CD4-positive, alpha-beta T cell treated with Interferon gamma for 1 hour (primary cell): ENCODE measurements at regions not wholly inside any gene's neighbourhood (a gene's known extent, or its start where the extent isn't known, plus 50 kb on each side); places are given as distances from the start of the nearest gene placed in this dataset.
"Not testable (repeated sequence)": the region's sequence is repeated elsewhere in the genome, so short reads cannot be mapped to it uniquely, and the experiment has no call there.

ENCODE experiments used
- DNase-seq: peaks from one replicate; pipeline ENCODE4 v3.0.0-alpha.2; 2020

DNA sequence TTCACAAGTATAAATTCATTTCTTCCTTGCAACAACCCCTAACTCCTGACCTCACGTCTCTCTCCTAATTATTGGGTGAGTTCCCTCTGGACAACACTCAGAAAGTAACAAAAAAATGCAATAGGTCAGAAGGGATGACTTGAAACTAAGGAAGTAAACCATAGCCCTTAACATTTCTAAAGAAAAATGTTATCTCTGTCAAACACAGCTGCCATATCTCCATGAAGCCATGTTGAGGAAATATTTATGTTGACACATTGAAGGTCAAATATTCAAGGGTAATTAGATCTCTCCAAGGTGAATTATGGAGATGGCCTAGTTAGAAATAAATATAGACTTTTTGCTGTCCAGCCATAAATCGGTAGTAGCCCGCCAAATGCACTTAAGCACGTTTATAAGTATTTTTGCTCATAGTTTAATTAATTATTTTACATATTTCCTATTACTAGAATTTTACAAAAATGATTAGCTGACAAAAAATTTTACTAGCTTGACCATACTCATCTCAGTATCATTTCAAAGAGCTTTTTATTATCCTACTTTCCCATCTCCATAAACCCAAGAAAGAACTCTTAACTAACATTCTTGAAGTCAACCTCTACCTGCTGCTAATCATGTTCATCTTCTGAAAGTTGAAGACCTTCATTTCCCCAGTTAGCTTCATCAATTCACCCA, 160.1 kb upstream of the PKN2 start:
- DNase-seq, result no peak

GRCh38 chr1:88526456-88526855, 157.6 kb upstream of the PKN2 start:
- no peak for DNase-seq

DNA sequence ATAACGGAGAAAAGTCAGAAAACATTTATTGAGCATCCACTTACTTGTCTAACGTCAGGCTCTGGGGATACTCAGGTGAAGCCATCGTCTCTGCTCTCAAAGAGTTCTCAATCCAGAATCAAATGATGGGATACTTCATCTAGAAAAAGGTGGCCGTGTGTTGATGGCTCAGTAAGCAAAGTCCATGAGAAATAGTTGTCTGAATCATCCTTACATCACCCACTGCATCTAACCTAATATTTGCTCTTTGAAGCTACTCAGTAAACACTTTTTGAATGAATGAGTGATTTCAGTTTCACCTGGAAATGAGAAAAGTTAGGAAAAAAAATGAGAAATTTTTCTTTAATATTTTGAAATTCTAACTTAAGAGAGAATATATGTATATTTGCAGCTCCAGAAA, 155.3 kb upstream of the PKN2 start:
- no peak for DNase-seq

- DNase-seq, result no peak
Observed at GRCh38 chr1:88529581-88529980, 154.5 kb upstream of the PKN2 start.

DNA sequence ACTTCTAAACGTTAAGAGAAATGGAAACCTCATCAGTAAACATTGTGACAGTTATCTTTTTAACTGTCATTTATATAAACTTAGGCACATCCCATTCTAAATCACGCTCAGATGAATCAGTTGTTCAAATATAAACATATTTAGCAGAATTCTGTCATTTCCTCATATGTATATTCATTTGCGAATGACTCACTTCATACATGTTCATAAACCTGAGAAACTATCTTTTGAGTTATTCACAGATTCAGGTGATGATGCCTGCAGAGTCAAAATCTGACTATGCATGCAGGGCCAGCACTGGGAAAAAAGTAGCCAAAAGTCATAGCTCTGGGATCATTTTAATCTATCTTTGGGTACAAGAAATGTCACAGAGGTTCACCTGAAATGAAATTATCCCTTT, 153.8 kb upstream of the PKN2 start:
- no peak for DNase-seq

DNA sequence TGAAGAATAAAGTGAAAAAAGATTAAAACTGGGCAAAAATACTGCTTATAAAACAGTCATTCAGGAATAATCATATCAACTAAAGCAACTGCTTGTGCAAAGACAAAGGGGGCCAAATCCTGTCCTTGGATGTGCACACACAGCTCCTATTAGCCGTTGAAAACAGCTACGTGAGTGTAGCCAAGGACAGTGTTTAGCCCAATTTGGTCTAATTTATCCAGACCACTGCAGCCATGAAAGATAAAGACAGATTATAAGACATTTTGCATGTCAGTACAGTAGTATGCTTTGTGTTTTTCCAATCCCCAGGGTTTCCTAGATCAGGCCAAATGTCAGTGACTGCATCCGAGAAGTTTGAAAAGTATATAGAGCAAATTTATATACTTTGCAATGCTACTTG, 146.3 kb upstream of the PKN2 start:
- no peak for DNase-seq

DNA sequence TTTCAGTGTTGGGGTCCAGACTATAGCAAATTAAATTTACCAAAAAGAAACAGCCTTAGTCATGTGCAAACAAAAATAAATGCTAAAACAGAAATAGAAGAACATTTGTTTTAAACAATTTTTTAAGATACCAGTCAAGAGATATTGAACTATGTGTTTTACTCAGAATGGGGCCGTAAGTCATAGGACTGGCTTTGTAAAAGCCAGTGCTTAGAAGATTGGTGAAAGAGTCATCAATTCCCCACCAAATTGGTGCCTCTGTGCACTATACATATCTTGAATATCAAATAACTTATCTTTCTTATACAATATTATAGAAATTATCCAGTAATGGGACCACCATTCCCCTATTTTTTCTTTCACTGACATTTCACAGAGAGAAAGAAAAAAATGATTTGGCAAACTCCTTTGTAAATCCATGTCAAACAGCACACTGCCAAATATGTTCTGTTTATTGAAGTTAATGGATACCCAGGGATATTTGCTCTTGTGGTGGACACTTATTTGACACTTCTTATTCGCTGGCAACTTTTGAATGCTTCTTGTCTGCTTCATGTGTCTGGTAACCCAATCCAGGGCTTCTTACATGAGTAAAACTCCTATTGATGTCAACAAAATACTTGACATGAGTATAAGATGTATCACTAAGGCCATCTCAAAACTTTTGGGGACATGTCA, 145.7 kb upstream of the PKN2 start:
- no peak for DNase-seq

DNA sequence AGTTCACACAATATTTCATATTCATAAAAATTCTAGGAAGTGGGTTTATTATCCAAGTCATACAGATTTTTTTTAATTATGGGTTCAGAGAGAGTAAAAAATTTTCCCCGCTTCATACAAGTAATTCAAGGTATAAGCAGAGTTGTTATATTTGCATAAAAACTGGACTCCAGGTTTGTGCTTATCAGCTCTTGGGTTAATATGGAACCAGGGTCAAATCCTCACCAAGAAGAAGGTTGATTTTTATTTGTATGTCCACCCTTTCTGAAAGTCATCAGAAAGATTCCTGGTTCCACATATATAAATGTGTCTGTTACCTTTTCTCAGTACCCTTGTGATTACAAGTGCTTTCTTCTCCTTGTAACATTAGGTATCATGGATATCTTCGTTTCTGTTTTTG, 143.8 kb upstream of the PKN2 start:
- DNase-seq, result no peak

DNA sequence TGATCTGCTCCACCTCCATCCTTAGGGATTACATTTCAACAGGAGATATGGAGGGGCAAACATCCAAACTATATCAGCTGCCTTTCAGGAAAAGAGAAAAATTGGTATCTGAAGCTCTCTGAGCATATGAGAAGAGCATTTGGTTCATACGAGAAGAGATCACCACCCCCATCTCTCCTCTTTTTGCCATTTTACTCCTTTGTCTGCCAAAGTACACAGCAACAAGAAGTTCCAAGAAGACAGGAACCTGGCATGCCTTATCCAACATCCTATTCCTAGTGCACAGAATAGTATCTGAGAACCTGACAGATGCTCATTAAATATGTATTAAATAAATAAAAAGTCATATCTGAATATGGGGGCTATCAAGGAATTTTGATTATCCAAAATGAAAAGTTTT, 142.5 kb upstream of the PKN2 start:
- DNase-seq, result no peak

DNA sequence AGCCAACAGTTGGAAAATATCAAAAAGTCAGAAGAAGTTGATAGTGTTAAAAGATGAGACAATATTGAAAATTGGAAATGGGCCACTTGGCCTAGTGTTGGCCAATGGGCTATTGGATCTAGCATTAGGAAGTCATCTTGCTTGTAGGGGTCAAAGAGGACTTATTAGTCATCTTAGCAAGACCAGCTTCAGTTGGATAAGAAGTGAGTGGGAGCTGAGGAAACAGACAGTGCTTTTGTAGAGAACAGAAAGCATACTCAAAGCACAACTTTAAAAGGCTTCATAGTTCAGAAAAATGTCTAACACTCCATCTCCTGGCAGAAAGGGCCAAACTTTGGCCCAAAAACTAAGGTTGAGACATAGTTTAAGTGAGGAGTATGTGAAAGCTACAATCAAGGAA, 139.9 kb upstream of the PKN2 start:
- no peak for DNase-seq

GRCh38 chr1:88549536-88549935, 134.5 kb upstream of the PKN2 start:
- DNase-seq, result no peak

DNA sequence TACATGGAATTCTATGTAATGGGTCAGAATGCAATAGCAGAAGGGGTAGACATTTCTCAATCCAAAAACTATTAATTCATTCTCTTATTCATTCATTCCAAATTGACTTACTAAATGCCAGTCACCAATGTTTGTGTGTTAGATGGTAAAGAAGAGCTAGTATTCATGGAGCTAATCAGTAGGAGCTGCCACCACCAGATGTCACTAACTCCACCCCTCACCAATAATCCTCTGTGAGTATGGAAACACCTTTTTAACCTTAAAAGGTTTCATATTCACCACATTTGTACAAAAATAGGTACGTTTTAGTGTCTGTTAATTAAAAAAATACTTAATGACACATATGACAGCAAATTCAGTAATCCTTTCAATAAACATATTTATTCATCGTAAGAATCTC, 131.8 kb upstream of the PKN2 start:
- no peak for DNase-seq

GRCh38 chr1:88557014-88557413, 127.1 kb upstream of the PKN2 start:
- DNase-seq, result no peak

DNA sequence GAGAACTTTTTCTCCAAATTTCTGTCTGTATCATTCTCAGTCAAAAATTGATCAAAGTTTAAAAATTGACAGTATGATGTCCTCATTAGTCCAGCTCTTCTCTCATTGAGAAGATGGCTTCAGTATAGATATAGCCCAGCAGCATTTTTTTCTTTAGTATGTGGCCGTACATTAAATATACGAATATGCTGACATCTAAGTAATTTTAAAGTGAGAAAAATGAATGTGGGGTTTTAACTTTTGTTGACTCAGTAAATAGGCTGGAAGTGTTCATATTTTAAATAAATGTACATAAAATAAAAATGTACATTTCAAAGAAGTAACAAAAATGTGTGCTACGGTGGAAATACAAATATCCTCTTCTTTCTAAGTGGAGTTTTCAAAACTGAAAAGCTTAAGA, 123.5 kb upstream of the PKN2 start:
- DNase-seq, result no peak

DNA sequence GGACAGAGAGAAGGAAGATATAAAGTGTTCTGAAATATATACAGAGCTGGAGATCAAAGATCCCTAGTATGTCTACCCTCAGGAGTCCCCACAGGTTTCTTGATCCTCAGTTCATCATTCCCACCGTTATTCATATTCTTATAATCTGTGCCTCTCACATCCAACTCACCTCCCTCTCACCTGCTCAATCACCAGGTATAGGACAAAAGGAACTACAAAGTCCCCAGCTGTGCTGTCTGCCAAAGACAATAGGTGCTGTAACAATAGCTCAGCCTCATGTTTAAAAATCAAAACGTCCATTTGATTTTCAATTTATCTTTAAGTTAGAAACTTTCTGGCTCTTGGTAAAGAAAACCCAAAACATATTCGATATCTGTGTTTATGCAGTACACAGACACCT, 121.1 kb upstream of the PKN2 start:
- DNase-seq, result no peak

DNA sequence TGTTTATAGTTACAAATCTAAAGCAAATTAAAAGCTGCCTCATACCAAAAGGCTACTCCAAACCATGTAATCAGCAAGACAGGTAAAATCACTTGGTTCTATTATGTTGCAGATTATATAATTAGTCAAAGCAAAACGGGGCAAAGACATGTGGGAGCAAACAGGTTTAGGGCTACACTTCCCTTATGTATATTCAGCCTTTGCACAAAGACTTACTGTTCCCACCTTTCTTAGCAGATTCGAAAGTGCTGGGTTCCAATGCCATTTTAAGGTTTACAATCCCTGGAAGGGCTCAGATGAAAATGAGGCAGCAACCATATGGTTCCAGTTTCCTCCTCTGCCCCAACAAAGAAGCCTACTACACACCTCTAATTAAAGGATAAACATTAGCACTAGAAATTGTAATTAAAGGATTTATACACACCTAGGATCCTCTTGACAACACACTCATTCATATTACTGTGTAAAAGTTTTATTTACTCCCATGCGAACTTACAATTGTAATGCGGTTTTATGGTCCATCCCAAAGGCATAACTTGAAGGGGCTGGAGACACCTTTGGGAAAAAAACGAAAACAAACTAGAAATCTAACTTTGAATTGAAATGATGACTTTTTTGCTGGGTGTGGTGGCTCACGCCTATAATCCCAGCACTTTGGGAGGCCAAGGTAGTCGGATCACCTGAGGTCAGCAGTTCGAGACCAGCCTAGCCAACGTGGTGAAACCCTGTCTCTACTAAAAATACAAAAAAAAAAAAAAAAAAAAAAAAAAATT, 117.3 kb upstream of the PKN2 start:
- no peak for DNase-seq

GRCh38 chr1:88571506-88571905, 112.6 kb upstream of the PKN2 start:
- DNase-seq, result no peak

GRCh38 chr1:88579598-88579997, 104.5 kb upstream of the PKN2 start:
- no peak for DNase-seq

- DNase-seq, result no peak
Observed at GRCh38 chr1:88581703-88582102, 102.4 kb upstream of the PKN2 start.

DNA sequence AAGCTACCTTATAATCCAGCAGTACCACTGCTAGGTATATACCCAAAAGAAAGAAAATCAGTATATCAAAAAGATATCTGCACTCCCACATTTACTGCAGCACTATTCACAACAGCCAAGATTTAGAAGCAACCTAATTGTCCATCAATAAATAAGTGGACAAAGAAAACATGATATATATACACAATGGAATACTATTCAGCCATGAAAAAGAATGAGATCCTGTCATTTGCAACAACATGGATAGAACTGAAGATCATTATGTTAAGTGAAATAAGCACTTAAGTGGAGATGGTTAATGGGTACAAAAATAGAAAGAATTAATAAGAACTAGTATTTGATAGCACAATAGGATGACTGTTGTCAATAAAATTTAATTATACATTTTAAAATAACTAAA, 90.7 kb upstream of the PKN2 start:
- no peak for DNase-seq

- DNase-seq, result no peak
Observed at GRCh38 chr1:88595355-88596002, 88.6 kb upstream of the PKN2 start.

DNA sequence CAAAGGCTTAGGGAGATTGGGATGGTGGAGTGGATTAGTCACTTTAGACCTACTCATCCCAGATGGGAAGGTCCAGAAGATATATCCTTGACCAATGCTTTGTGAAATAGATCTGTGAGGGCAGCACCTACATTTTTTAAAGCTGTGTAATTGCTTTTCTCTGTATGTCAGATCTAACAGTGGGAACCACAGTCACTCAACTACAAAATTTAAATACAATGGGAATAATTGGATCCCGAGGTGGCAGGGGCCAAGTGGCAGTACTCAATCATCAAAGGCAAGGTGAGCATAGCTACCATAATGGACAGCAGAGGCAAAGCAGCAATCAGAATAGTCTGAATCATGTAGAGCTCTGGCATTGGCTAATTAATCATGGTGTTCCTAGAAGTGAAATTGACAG, 86.1 kb upstream of the PKN2 start:
- DNase-seq, result not testable (repeated sequence)

DNA sequence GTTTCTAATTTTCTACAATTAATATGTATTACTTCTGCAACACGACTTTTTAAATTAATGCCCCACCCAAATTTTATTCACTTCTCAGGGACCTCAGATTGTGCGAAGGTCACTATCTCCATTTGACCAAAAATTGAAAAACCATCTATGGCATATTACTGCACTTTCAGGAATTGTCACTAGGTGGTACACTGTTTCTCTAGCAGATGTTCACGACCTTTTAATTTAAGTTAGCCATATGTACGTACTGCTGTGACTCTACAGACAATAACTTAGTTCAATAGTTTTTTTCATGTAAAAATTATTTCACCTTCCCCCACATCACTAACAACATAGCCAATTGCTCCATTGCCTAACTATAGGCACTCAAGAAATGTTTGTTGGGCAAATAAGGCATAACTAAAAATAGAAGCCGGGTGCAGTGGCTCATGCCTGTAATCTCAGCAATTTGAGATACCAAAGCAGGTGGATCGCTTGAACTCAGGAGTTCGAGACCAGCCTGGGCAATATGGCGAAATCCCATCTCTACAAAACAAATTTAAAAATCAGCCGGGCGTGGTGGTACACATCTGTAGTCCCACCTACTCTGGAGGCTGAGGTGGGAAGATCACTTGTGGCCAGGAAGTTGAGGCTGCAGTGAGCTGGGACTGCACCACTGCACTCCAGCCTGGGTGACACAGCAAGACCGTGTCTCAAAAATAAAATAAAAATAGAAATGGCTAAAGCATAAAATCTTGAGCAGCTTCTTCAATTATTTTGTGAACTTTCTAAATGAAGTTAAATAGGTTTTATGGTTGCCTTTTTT, 75.7 kb upstream of the PKN2 start:
- DNase-seq, result no peak
